Body of pancreas (tissue), 4 donors: ENCODE measurements at regions not wholly inside any gene's neighbourhood (a gene's known extent, or its start where the extent isn't known, plus 50 kb on each side); places are given as distances from the start of the nearest gene placed in this dataset.

ENCODE experiments used
- CTCF ChIP-seq, 7 experiments: fragments of 450-650 bp in 4 of 7; fragments of 200-600 bp in 3 of 7; sonication (generic) in 3 of 7; IDR thresholded peaks; one replicate each; pipeline ENCODE4 v1.5.1; 2016 to 2019; ENCODE audit warnings: antibody characterized with exemption in 7 of 7
- POLR2A ChIP-seq, 3 donors: fragments of 450-650 bp; IDR thresholded peaks; one replicate each; pipeline ENCODE4 v1.6.1; 2016; ENCODE audit warnings: antibody characterized with exemption in 3 of 3, mild to moderate bottlenecking in 2 of 3

GRCh38 chr2:156147594-156148330 is 184.8 kb downstream of the NR4A2 start:
- TF ChIP-seq CTCF (IDR thresholded peaks at IDR 0.05) (no peak), POLR2A (IDR thresholded peaks at IDR 0.05) (no peak)
